Panc1 (cell line): ENCODE measurements at regions not wholly inside any gene's neighbourhood (a gene's known extent, or its start where the extent isn't known, plus 50 kb on each side); places are given as distances from the start of the nearest gene placed in this dataset.

Experiments used
- ATAC-seq: fragments of 200-7000 bp; cut with Tn5 transposase; 2 replicates; pipeline ENCODE4 v1.9.1; 2020; ENCODE audit warnings: mild to moderate bottlenecking, moderate library complexity
- BruUV-seq: library from RNA; stranded (reverse); fragments of 400-500 nt; replicated peaks from 2 replicates; lab custom pipeline; 2021; lab: Mats Ljungman, UMichigan
- CTCF ChIA-PET: fragments of 300-600 bp; sonication (Branson Sonifier 250); formaldehyde crosslinking; loops from one replicate; lab custom pipeline; 2022; ENCODE audit warnings: antibody characterized with exemption; lab: Charles Lee
- POLR2A ChIA-PET: fragments of 300-600 bp; sonication (Branson Sonifier 250); formaldehyde crosslinking; loops from one replicate; lab custom pipeline; 2022; ENCODE audit warnings: antibody characterized with exemption; lab: Charles Lee
- DNase-seq: peaks from one replicate; pipeline ENCODE4 v3.0.0-alpha.2; 2010; ENCODE audit warnings: low read depth, low spot score
- H3K27ac ChIP-seq: 2 replicates; pipeline ENCODE4 v1.5.1; 2011; ENCODE audit warnings: mild to moderate bottlenecking, low read length, inconsistent platforms
- H3K27me3 ChIP-seq: fragments of 200-500 bp; sonication (Bioruptor generic); 2 replicates; pipeline ENCODE4 v1.6.0; 2014; ENCODE audit warnings: low read length, inconsistent platforms; ENCODE audit not compliant: control insufficient read depth, insufficient read depth
- H3K36me3 ChIP-seq: fragments of 200-500 bp; sonication (Bioruptor generic); 2 replicates; pipeline ENCODE4 v1.5.1; 2014; ENCODE audit warnings: inconsistent platforms, mild to moderate bottlenecking, low read length, moderate library complexity; ENCODE audit not compliant: control insufficient read depth, insufficient read depth
- H3K4me1 ChIP-seq: 2 replicates; pipeline ENCODE4 v1.5.1; 2011; ENCODE audit warnings: inconsistent platforms, mild to moderate bottlenecking, low read length, moderate library complexity; ENCODE audit not compliant: control insufficient read depth, insufficient read depth
- H3K4me3 ChIP-seq, 2 experiments: 2 replicates each; pipeline ENCODE4 v1.5.1; 2011 to 2012; ENCODE audit warnings: low read depth in 2 of 2, low read length in 2 of 2, mild to moderate bottlenecking in 2 of 2, inconsistent platforms in 1 of 2, moderate library complexity in 1 of 2
- H3K9me3 ChIP-seq: fragments of 200-500 bp; sonication (Bioruptor generic); 2 replicates; pipeline ENCODE4 v1.5.1; 2014; ENCODE audit warnings: low read depth, mild to moderate bottlenecking, inconsistent platforms, low read length, moderate library complexity; ENCODE audit not compliant: control insufficient read depth, insufficient read depth
- POLR2AphosphoS5 ChIP-seq: IDR thresholded peaks from 2 replicates; pipeline ENCODE4 v1.6.1; 2012; ENCODE audit warnings: mild to moderate bottlenecking, low read depth, low read length, moderate library complexity
- SIN3A ChIP-seq: IDR thresholded peaks from 2 replicates; pipeline ENCODE4 v1.6.1; 2012; ENCODE audit warnings: low read depth, mild to moderate bottlenecking, low read length, moderate library complexity, borderline replicate concordance; ENCODE audit not compliant: insufficient read depth
- TCF7L2 ChIP-seq: IDR thresholded peaks from 2 replicates; pipeline ENCODE4 v1.6.1; 2011; ENCODE audit warnings: mild to moderate bottlenecking, low read depth, low read length, inconsistent platforms
- in situ Hi-C: cut with HindIII; loops from 2 replicates; pipeline ENCODE4 v1.10.0; 2016; ENCODE audit warnings: low sequenced_read_pairs, low pct_unique_long_range_greater_than_20kb
- intact Hi-C: fragments of 100-400 bp; cut with micrococcal nuclease; formaldehyde crosslinking; loops from one replicate; pipeline ENCODE4 v1.10.0; 2022; ENCODE audit not compliant: unreplicated experiment
- TF ChIP-seq, protein P1 (sequence below), 2 experiments: IDR thresholded peaks; 2 replicates each; pipeline ENCODE4 v1.6.1; 2011 to 2012; ENCODE audit warnings: low read depth in 2 of 2, control low read depth in 1 of 2, low read length in 1 of 2, mild to moderate bottlenecking in 1 of 2, moderate library complexity in 1 of 2; ENCODE audit not compliant: insufficient read depth in 1 of 2
- TF ChIP-seq, protein P2 (sequence below): fragments of 450-650 bp; IDR thresholded peaks from 2 replicates; pipeline ENCODE4 v1.5.1; 2017; ENCODE audit warnings: mild to moderate bottlenecking

DNA sequence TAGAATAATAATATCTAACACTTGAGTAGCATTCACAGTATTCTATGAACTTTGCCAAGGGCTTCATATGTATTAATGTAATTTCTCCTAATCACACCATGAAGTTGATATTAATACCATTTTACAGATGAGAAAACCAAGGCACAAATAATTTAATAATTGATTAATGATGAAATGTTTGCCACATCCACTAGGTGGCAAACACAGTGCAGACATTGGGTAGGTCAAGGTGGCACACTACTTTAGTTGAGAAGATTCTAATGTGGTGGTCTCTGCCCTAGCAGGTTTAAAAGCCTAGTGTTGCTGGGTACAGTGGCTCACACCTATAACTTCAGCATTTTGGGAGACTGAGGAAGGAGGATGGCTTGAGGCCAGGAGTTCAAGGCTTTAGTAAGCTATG lies 412.4 kb downstream of the SUCLA2 start:
- no peaks in the 10 kb centered on the region for H3K36me3 ChIP-seq
- H3K4me3 ChIP-seq: no peak overlapping the region
- in situ Hi-C loops: no loop called here
- no peak overlapping the region for H3K27ac ChIP-seq
- TF ChIP-seq TCF7L2: no peak
- TF ChIP-seq, protein P1, sequence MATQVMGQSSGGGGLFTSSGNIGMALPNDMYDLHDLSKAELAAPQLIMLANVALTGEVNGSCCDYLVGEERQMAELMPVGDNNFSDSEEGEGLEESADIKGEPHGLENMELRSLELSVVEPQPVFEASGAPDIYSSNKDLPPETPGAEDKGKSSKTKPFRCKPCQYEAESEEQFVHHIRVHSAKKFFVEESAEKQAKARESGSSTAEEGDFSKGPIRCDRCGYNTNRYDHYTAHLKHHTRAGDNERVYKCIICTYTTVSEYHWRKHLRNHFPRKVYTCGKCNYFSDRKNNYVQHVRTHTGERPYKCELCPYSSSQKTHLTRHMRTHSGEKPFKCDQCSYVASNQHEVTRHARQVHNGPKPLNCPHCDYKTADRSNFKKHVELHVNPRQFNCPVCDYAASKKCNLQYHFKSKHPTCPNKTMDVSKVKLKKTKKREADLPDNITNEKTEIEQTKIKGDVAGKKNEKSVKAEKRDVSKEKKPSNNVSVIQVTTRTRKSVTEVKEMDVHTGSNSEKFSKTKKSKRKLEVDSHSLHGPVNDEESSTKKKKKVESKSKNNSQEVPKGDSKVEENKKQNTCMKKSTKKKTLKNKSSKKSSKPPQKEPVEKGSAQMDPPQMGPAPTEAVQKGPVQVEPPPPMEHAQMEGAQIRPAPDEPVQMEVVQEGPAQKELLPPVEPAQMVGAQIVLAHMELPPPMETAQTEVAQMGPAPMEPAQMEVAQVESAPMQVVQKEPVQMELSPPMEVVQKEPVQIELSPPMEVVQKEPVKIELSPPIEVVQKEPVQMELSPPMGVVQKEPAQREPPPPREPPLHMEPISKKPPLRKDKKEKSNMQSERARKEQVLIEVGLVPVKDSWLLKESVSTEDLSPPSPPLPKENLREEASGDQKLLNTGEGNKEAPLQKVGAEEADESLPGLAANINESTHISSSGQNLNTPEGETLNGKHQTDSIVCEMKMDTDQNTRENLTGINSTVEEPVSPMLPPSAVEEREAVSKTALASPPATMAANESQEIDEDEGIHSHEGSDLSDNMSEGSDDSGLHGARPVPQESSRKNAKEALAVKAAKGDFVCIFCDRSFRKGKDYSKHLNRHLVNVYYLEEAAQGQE (IDR thresholded peaks at IDR 0.05; ENCODE audit: insufficient read depth in 1 of 2, low read depth in 2 of 2, low read length in 1 of 2): no peak
- TF ChIP-seq POLR2AphosphoS5: no peak
- no peak for TF ChIP-seq SIN3A
- TF ChIP-seq, protein P2, sequence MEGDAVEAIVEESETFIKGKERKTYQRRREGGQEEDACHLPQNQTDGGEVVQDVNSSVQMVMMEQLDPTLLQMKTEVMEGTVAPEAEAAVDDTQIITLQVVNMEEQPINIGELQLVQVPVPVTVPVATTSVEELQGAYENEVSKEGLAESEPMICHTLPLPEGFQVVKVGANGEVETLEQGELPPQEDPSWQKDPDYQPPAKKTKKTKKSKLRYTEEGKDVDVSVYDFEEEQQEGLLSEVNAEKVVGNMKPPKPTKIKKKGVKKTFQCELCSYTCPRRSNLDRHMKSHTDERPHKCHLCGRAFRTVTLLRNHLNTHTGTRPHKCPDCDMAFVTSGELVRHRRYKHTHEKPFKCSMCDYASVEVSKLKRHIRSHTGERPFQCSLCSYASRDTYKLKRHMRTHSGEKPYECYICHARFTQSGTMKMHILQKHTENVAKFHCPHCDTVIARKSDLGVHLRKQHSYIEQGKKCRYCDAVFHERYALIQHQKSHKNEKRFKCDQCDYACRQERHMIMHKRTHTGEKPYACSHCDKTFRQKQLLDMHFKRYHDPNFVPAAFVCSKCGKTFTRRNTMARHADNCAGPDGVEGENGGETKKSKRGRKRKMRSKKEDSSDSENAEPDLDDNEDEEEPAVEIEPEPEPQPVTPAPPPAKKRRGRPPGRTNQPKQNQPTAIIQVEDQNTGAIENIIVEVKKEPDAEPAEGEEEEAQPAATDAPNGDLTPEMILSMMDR: no peak
- no peaks in the 10 kb centered on the region for H3K27me3 ChIP-seq
- BruUV-seq: no TSS peak
- H3K9me3 ChIP-seq: no peaks in the 10 kb centered on the region
- no peaks in the 10 kb centered on the region for H3K4me1 ChIP-seq
- POLR2A ChIA-PET: no interaction called here
- CTCF ChIA-PET: no interaction called here
- intact Hi-C loops: no loop called here
- ATAC-seq (no peak), DNase-seq (no peak)

DNA sequence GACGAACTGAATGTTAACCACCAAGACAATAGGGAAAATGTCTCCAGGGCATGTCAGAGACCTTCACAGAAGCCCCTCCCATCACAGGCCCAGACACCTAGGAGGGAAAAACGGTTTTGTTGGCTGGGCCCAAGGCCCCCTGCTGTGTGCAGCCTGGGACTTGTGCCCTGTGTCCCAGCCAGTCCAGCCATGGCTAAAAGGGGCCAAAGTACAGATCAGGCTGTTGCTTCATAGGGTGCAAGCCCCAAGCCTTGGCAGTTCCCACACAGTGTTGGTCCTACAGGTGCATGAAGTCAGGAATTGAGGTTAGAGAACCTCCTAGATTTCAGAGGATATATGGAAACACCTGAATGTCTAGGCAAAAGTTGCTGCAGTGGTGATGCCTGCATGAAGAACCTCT lies 428.7 kb downstream of the SUCLA2 start:
- ChIA-PET CTCF (no interaction called here), POLR2A (no interaction called here)
- Histone ChIP-seq H3K4me3 (no peak overlapping the region), H3K4me1 (no peaks in the 10 kb centered on the region), H3K27me3 (no peaks in the 10 kb centered on the region), H3K36me3 (no peaks in the 10 kb centered on the region), H3K9me3 (no peaks in the 10 kb centered on the region), H3K27ac (no peak overlapping the region)
- ATAC-seq (no peak), DNase-seq (no peak)
- BruUV-seq: no TSS peak
- intact Hi-C loops (no loop called here), in situ Hi-C loops (no loop called here)
- TF ChIP-seq POLR2AphosphoS5 (no peak), TCF7L2 (no peak), SIN3A (no peak)
- TF ChIP-seq, protein P2: no peak
- TF ChIP-seq, protein P1 (IDR thresholded peaks at IDR 0.05; ENCODE audit: insufficient read depth in 1 of 2, low read depth in 2 of 2, low read length in 1 of 2): no peak
